Prostate gland (tissue), 2 donors: ENCODE measurements at regions not wholly inside any gene's neighbourhood (a gene's known extent, or its start where the extent isn't known, plus 50 kb on each side); places are given as distances from the start of the nearest gene placed in this dataset.

Experiments
- DNase-seq: peaks from one replicate; pipeline ENCODE4 v3.0.0-alpha.2; 2019; ENCODE audit warnings: low spot score
- H3K27ac ChIP-seq, 2 donors: fragments of 200-600 bp; sonication (generic); 2 replicates each; pipeline ENCODE4 v1.5.1; 2017 to 2019
- H3K27me3 ChIP-seq: fragments of 200-600 bp; sonication (generic); replicated peaks from 2 replicates; pipeline ENCODE4 v1.5.1; 2019; ENCODE audit not compliant: insufficient read depth
- H3K36me3 ChIP-seq, 2 donors: fragments of 200-600 bp; sonication (generic); 1 replicate in 1 of 2; 2 replicates in 1 of 2; pipeline versions ENCODE4 v1.5.1 to v1.8.1; 2017 to 2019
- H3K4me1 ChIP-seq: fragments of 200-600 bp; sonication (generic); replicated peaks from 2 replicates; pipeline ENCODE4 v1.5.1; 2019
- H3K4me3 ChIP-seq, 2 donors: fragments of 200-600 bp; sonication (generic); 2 replicates each; pipeline ENCODE4 v1.5.1; 2017 to 2019
- H3K9me3 ChIP-seq: fragments of 200-600 bp; sonication (generic); 2 replicates; pipeline ENCODE4 v1.5.1; 2017
- POLR2A ChIP-seq: fragments of 450-650 bp; IDR thresholded peaks from one replicate; pipeline ENCODE4 v1.6.1; 2016; ENCODE audit warnings: antibody characterized with exemption, mild to moderate bottlenecking
- POLR2AphosphoS5 ChIP-seq: sonication (generic); formaldehyde crosslinking; IDR thresholded peaks from one replicate; pipeline ENCODE4 v1.6.1; 2017; ENCODE audit warnings: antibody characterized with exemption
- WGBS: methylation state at CpG from one replicate; pipeline ENCODE4 v1.1.5; 2018; 5-methylcytosine and 5-hydroxymethylcytosine counted together
- intact Hi-C: fragments of 100-400 bp; cut with DNase I; formaldehyde crosslinking; loops from one replicate; pipeline ENCODE4 v1.14.2; 2022
- TF ChIP-seq, protein P1 (sequence below), 4 experiments: fragments of 200-600 bp in 2 of 4; fragments of 450-650 bp in 2 of 4; sonication (generic) in 2 of 4; IDR thresholded peaks; 1 replicate in 3 of 4; 2 replicates in 1 of 4; pipeline ENCODE4 v1.5.1; 2016 to 2019; ENCODE audit warnings: antibody characterized with exemption in 4 of 4, mild to moderate bottlenecking in 2 of 4, moderate library complexity in 2 of 4

DNA sequence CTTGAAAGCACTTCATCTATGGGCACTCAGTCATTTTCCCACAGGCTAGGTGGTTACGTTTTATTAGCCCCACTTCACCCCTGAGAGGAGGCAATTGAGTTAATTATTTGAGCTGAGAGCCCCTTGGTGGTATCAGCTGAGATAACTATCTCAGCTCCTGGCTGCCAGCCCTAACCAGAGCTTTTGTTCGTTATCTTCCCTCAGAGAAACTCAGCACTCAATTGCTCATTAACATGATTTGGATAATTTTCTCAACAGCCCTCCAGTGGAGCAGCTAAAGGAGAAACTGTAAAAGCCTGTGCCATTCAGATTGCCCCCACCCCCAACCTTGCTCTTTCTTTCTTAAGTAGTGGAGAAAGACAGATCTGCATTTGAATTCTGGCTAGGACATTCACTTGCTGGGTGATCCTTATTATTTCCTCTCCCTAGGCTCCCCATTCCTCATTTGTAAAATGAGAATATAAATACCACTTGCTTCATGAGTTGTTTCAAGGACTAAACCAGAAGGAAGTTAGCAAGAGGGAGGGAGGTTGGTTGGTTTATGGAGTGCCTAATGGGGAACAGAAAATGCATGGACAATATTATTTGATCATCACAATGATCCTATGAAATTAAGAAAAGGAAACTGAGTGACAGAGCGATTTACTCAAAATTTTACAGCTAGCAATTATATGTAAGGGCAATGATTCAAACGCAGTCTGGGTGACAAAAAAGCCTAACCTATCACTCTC lies 218.7 kb upstream of the FGGY start:
- 75% methylated on average over 4 of the region's 4 CpGs for WGBS
- intact Hi-C loops: loop anchor here (5.0 kb wide), 1 partner anchor 296 kb away; the partner anchor contains the start of gene JUN

DNA sequence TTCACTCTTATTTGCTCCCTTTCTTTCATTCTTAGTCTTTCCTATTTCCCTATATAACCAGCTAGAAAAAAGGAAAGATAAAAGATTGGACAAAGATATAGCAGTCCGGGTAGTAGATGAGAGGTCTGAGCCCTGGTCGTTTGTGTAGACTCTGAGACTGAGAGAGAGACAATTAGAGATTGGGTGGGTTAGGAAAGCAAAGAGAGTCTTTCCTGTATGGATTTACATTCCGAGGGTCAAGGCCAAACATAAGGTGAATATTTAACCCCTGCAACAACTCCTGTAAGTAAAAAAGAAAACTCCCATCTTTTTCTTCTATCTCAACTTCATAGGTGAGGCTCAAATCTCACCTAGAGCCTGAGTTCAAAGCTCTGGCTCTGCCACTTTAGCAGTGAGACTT lies 218.0 kb upstream of the FGGY start:
- 89% methylated on average over 3 of the region's 3 CpGs for WGBS
- DNase-seq: no peak
- no peak overlapping the region for H3K27ac ChIP-seq
- H3K9me3 ChIP-seq: no peaks in the 10 kb centered on the region
- TF ChIP-seq POLR2AphosphoS5 (no peak), POLR2A (no peak)
- TF ChIP-seq, protein P1, sequence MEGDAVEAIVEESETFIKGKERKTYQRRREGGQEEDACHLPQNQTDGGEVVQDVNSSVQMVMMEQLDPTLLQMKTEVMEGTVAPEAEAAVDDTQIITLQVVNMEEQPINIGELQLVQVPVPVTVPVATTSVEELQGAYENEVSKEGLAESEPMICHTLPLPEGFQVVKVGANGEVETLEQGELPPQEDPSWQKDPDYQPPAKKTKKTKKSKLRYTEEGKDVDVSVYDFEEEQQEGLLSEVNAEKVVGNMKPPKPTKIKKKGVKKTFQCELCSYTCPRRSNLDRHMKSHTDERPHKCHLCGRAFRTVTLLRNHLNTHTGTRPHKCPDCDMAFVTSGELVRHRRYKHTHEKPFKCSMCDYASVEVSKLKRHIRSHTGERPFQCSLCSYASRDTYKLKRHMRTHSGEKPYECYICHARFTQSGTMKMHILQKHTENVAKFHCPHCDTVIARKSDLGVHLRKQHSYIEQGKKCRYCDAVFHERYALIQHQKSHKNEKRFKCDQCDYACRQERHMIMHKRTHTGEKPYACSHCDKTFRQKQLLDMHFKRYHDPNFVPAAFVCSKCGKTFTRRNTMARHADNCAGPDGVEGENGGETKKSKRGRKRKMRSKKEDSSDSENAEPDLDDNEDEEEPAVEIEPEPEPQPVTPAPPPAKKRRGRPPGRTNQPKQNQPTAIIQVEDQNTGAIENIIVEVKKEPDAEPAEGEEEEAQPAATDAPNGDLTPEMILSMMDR (IDR thresholded peaks at IDR 0.05): no peak
- no peaks in the 10 kb centered on the region for H3K4me1 ChIP-seq
- H3K27me3 ChIP-seq: no peaks in the 10 kb centered on the region
- H3K36me3 ChIP-seq: no peaks in the 10 kb centered on the region
- intact Hi-C loops: loop anchor here (5.0 kb wide), 1 partner anchor 297 kb away; the partner anchor contains the start of gene JUN
- H3K4me3 ChIP-seq: no peak overlapping the region

More for the DNA sequence above, 218.7 kb upstream of the FGGY start:
- Histone ChIP-seq H3K4me1 (no peaks in the 10 kb centered on the region), H3K9me3 (no peaks in the 10 kb centered on the region), H3K27ac (no peak overlapping the region), H3K4me3 (no peak overlapping the region), H3K36me3 (no peaks in the 10 kb centered on the region), H3K27me3 (no peaks in the 10 kb centered on the region)
- no peak for DNase-seq
- TF ChIP-seq, protein P1 (IDR thresholded peaks at IDR 0.05): no peak
- no peak for TF ChIP-seq POLR2AphosphoS5
- TF ChIP-seq POLR2A: no peak

DNA sequence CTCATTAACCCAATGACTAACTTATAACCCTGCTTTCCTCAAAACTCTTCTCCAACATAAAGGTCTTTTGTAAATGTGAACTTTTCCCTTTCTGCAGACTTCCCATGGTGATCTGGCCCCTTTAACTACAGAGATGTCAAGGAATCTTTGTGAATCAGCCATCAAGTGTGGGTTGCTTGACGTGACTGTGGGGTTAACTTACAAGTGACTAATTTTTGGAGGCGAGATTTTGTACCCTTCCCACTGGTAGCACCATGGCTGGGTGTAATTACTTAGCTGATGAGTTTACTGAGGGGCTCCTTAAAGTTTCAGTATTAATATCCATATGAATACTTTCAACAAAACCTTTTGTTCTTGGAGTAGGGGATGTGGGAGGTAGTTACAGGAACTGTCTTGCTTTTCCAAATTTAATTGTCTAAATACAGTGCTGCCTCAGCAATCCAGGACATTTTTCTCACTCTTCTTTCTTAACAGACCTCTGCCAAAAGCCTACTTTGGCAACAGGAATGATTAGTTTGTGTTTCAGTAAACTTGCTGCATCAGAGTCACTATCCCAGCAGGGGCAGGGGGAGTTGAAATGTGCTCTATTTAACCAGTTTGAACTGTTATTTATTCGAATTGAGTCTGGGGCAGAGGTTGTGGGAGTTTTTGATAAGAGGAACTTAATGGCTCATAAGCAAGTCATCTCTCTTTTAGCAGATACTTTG lies 217.3 kb upstream of the FGGY start:
- TF ChIP-seq, protein P1 (IDR thresholded peaks at IDR 0.05): no peak
- TF ChIP-seq POLR2AphosphoS5 (no peak), POLR2A (no peak)
- no peaks in the 10 kb centered on the region for H3K9me3 ChIP-seq
- 37% methylated on average over 3 of the region's 3 CpGs for WGBS
- no peaks in the 10 kb centered on the region for H3K4me1 ChIP-seq
- H3K36me3 ChIP-seq: no peaks in the 10 kb centered on the region
- H3K4me3 ChIP-seq: no peak overlapping the region
- no peak overlapping the region for H3K27ac ChIP-seq
- H3K27me3 ChIP-seq: no peaks in the 10 kb centered on the region
- no peak for DNase-seq
- intact Hi-C loops: loop anchor here (5.0 kb wide), 1 partner anchor 297 kb away; the partner anchor contains the start of gene JUN

GRCh38 chr1:59081181-59081580 lies 215.7 kb upstream of the FGGY start:
- no peak for TF ChIP-seq POLR2A
- TF ChIP-seq, protein P1 (IDR thresholded peaks at IDR 0.05): no peak
- TF ChIP-seq POLR2AphosphoS5: no peak
- Histone ChIP-seq H3K36me3 (no peaks in the 10 kb centered on the region), H3K4me3 (no peak overlapping the region), H3K4me1 (no peaks in the 10 kb centered on the region), H3K9me3 (no peaks in the 10 kb centered on the region), H3K27me3 (no peaks in the 10 kb centered on the region), H3K27ac (no peak overlapping the region)
- WGBS: 92% methylated on average over 1 of the region's 1 CpG
- no peak for DNase-seq
- intact Hi-C loops: no loop called here
